ENCODE measurements at regions not wholly inside any gene's neighbourhood (a gene's known extent, or its start where the extent isn't known, plus 50 kb on each side); places are given as distances from the start of the nearest gene placed in this dataset.
"Not testable (repeated sequence)": the region's sequence is repeated elsewhere in the genome, so short reads cannot be mapped to it uniquely, and the experiment has no call there.

DNA sequence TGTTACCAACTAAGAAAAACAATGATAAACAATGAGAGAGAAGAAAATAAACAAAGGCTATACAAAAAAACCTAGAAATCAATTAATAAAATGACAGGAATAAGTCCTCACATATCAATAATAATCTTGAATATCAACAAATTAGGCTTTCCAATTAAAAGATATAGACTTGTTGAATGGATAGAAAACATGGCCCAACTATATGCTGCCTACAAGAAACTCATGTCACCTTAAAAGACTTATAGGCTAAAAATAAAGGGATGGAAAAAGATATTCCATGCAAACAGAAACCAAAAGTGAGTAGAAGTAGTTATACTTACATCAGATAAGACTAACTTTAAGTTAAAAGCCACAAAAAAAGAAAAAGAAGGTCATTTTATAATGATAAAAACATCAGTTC is 183.9 kb downstream of the MYRFL start:
- DNase-seq (ENCODE audit: low spot score), result no peak

- DNase-seq (ENCODE audit: low spot score), result no peak
Measured at GRCh38 chr12:70011353-70011752, 186.3 kb downstream of the MYRFL start.

DNA sequence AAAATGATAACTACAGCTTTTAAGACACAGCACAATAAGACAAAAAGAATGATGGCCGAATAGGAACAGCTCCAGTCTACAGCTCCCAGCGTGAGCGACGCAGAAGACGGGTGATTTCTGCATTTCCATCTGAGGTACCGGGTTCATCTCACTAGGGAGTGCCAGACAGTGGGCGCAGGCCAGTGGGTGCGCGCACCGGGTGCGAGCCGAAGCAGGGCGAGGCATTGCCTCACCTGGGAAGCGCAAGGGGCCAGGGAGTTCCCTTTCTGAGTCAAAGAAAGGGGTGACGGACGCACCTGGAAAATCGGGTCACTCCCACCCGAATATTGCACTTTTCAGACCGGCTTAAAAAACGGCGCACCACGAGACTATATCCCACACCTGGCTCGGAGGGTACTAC is 188.0 kb downstream of the MYRFL start:
- DNase-seq (ENCODE audit: low spot score), result not testable (repeated sequence)

DNA sequence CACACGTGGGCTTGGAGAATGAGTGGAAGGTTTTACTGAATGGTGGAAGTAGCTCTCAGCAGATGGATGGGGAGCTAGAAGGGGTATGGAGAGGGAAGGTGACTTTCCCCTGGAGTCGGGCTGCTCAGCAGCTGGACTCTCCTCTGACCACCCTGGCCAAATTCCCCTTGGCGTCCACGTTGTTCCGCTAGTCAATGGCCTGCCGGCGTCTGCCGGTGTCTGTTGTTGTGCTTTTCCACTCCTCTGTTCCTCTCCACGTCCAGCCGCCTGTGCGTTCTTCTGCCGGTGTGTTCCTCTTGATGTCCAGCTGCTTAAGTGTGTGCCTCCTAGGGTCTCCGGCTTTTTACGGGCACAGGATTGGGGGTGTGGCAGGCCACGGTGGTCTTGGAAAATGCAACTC is 203.5 kb downstream of the MYRFL start:
- no peak for DNase-seq (ENCODE audit: low spot score)

DNA sequence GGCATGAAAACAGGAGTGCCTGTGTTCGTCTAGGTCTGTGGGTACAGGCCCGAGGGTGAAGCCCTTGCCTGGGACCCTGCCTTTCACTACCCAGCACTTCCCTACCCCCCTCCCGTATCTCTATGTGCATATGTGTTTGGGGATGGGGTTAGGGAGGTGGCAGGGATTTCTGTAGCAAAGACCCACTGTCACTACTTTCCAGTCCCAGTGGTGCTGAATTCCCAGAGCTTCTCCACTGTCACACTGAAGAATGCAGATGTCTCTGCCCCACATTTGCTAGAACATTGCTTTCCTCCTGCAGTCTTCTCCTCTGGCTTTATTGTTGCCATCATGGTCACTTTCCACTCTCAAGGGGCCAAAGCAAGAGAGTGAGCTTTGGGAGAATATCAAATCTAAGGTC is 203.9 kb downstream of the MYRFL start:
- no peak for DNase-seq (ENCODE audit: low spot score)

GRCh38 chr12:70031046-70031445 is 206.0 kb downstream of the MYRFL start:
- DNase-seq (ENCODE audit: low spot score), result no peak

- DNase-seq (ENCODE audit: low spot score), result no peak
Measured at GRCh38 chr12:70032076-70032475, 207.0 kb downstream of the MYRFL start.

GRCh38 chr12:70033310-70033709 is 208.3 kb downstream of the MYRFL start:
- no peak for DNase-seq (ENCODE audit: low spot score)

- DNase-seq (ENCODE audit: low spot score), result no peak
Measured at GRCh38 chr12:70040141-70040540, 203.1 kb upstream of the CNOT2 start.

GRCh38 chr12:70042675-70043074 is 200.6 kb upstream of the CNOT2 start:
- DNase-seq (ENCODE audit: low spot score), result no peak

DNA sequence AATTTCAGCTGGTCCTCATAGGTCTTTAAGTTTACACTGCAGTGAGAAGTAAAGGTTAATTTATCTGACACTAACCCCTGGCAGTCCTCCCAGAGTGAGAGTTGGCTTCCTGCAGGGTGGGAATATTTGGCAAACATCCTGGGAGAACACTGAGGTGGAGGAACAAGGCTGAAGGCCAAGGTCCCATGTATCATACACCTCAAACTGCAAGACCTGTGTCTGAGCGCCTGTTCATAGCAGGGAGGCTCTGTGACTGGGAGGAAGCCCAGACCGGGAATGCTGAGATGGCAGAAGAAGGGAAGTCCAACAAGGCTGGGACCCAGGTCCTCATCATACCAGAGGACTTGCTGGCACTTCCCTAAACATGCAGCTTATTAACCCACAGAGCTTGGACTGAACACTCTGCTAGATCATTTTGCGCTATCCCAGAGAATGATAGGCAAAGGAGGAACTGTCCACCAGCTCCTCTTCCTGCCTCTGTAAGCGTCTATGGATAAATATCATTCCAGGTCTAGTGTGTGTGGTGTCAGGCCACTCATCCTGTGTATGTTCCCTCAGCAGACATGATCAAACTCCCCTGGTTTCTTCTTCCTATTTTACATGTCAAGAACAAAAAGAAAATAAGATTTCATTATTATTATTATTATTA is 199.6 kb upstream of the CNOT2 start:
- no peak for DNase-seq (ENCODE audit: low spot score)

- DNase-seq (ENCODE audit: low spot score), result no peak
Measured at GRCh38 chr12:70044167-70044566, 199.1 kb upstream of the CNOT2 start.

- no peak for DNase-seq (ENCODE audit: low spot score)
Measured at GRCh38 chr12:70045036-70045435, 198.2 kb upstream of the CNOT2 start.

- no peak for DNase-seq (ENCODE audit: low spot score)
Measured at GRCh38 chr12:70045514-70045913, 197.7 kb upstream of the CNOT2 start.

- no peak for DNase-seq (ENCODE audit: low spot score)
Measured at GRCh38 chr12:70048521-70049250, 194.5 kb upstream of the CNOT2 start.

GRCh38 chr12:70049596-70050360 is 193.5 kb upstream of the CNOT2 start:
- DNase-seq (ENCODE audit: low spot score), result no peak

- no peak for DNase-seq (ENCODE audit: low spot score)
Measured at GRCh38 chr12:70052476-70052875, 190.8 kb upstream of the CNOT2 start.

GRCh38 chr12:70052931-70053497 is 190.2 kb upstream of the CNOT2 start:
- no peak for DNase-seq (ENCODE audit: low spot score)

- DNase-seq (ENCODE audit: low spot score), result no peak
Measured at GRCh38 chr12:70059373-70059772, 183.9 kb upstream of the CNOT2 start.

GRCh38 chr12:70060634-70061033 is 182.6 kb upstream of the CNOT2 start:
- no peak for DNase-seq (ENCODE audit: low spot score)

DNA sequence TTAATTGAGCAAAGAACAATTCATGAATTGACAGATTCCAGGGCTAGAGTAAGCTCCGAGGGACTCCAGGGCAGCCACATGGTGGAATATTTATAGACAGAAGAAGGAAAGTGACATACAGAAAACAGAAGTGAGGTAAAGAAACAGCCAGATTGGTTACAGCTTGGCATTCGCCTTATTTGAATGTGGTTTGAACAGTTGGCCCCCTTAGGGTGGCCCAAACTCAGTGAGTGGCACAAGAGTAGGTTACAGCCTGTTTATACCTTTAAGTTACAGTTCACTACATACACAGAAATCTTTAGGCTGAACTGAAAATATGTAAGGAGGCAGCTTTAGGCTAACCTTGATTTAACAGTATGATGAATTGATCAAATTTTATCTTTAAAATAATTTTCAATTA is 174.5 kb upstream of the CNOT2 start:
- no peak for DNase-seq (ENCODE audit: low spot score)

DNA sequence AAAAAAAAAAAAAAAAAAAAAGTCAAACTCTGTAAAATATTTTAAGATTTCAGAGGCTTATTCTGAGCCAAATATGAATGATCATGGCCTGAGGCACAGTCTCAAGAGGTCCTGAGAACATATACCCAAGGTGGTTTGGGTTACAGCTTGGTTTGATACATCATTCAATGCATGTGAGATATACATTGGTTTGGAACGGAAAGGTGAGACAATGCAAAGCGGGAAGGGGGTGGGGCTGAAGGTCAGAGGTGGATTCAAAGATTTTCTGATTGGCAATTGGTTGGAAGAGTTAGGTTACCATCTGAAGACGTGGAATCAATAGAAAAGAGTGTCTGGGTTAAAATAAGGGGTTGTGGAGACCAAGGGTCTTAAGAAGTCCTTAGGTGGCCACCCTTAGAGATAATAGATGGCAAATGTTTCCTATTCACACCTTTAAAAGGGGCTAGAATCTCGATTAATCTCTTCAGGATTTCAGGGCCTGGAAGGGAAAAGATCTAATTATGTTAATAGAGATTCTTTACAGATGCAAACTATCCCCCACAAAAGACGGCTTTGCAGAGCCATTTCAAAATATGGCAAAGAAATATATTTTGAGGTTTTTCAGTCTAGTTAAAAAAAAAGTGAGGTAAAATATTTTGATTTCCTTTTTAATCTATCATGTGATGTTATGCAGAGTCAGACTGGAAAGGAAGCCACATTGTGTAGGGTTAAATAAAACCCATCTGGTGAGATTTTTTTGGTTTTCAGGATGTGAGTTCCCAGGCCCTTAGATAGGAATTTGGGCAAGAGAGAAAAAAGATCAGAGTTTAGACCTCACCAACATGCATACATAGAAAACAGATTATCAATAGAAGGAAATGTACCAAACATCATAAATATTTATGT is 173.8 kb upstream of the CNOT2 start:
- no peak for DNase-seq (ENCODE audit: low spot score)

All from putamen (tissue), 1 donor.